ENCODE measurements at regions not wholly inside any gene's neighbourhood (a gene's known extent, or its start where the extent isn't known, plus 50 kb on each side); places are given as distances from the start of the nearest gene placed in this dataset.

GRCh38 chr3:43838877-43839276 is 148.1 kb downstream of the ABHD5 start:
- TF ChIP-seq CTCF (IDR thresholded peaks at IDR 0.05) (no peak), POLR2A (IDR thresholded peaks at IDR 0.05) (no peak), POLR2AphosphoS5 (IDR thresholded peaks at IDR 0.05) (no peak)

Data from gastroesophageal sphincter (tissue), 3 donors.